Mesodermal cell (in vitro differentiated cells): ENCODE measurements at regions not wholly inside any gene's neighbourhood (a gene's known extent, or its start where the extent isn't known, plus 50 kb on each side); places are given as distances from the start of the nearest gene placed in this dataset.

Source experiments
- H3K27ac ChIP-seq: 2 replicates; pipeline ENCODE4 v1.7.0; 2013; ENCODE audit warnings: mild to moderate bottlenecking, low read depth, low read length, moderate library complexity; ENCODE audit not compliant: severe bottlenecking
- H3K36me3 ChIP-seq: 2 replicates; pipeline ENCODE4 v1.7.1; 2013; ENCODE audit warnings: mild to moderate bottlenecking, low read length, moderate library complexity; ENCODE audit not compliant: control insufficient read depth, insufficient read depth
- H3K4me1 ChIP-seq: one replicate; pipeline ENCODE4 v1.7.1; 2013; ENCODE audit warnings: mild to moderate bottlenecking, low read length; ENCODE audit not compliant: insufficient read depth, control insufficient read depth, poor library complexity, severe bottlenecking
- H3K4me3 ChIP-seq: 2 replicates; pipeline ENCODE4 v1.7.0; 2013; ENCODE audit warnings: low read length, control low read depth, mild to moderate bottlenecking; ENCODE audit not compliant: insufficient read depth, poor library complexity, severe bottlenecking; ENCODE audit errors: extremely low read depth
- H3K9me3 ChIP-seq: 2 replicates; pipeline ENCODE4 v1.7.1; 2013; ENCODE audit warnings: mild to moderate bottlenecking, low read length, moderate library complexity; ENCODE audit not compliant: control insufficient read depth
- WGBS, 2 experiments: methylation state at CpG; one replicate each; pipeline ENCODE4 v1.1.5; 2013; ENCODE audit warnings: missing lambda C conversion rate in 2 of 2; ENCODE audit not compliant: insufficient coverage in 2 of 2; 5-methylcytosine and 5-hydroxymethylcytosine counted together

- WGBS, 2 experiments = 94 to 95% methylated on average over 5 to 6 of the region's 7 CpGs
- Histone ChIP-seq H3K9me3 (no peaks in the 10 kb centered on the region), H3K27ac (no peak overlapping the region), H3K36me3 (no peaks in the 10 kb centered on the region), H3K4me1 (no peaks in the 10 kb centered on the region), H3K4me3 (no peak overlapping the region)
Observed at GRCh38 chr5:14057289-14057688, 85.9 kb upstream of the TRIO start.

- Histone ChIP-seq H3K36me3 (no peaks in the 10 kb centered on the region), H3K4me1 (no peaks in the 10 kb centered on the region), H3K4me3 (no peak overlapping the region), H3K27ac (no peak overlapping the region), H3K9me3 (no peaks in the 10 kb centered on the region)
- WGBS, 2 experiments = 80 to 88% methylated on average over 1 to 3 of the region's 4 CpGs
Observed at GRCh38 chr5:14056039-14056438, 87.1 kb upstream of the TRIO start.

- 91 to 94% methylated on average over 5 to 7 of the region's 9 CpGs for WGBS, 2 experiments
- Histone ChIP-seq H3K4me3 (no peak overlapping the region), H3K27ac (no peak overlapping the region), H3K4me1 (no peaks in the 10 kb centered on the region), H3K9me3 (no peaks in the 10 kb centered on the region), H3K36me3 (no peaks in the 10 kb centered on the region)
Observed at GRCh38 chr5:14054965-14055963, 87.9 kb upstream of the TRIO start.

GRCh38 chr5:14054111-14054854 is 88.9 kb upstream of the TRIO start:
- no peak overlapping the region for H3K27ac ChIP-seq
- no peak overlapping the region for H3K4me3 ChIP-seq
- H3K9me3 ChIP-seq = no peaks in the 10 kb centered on the region
- no peaks in the 10 kb centered on the region for H3K36me3 ChIP-seq
- no peaks in the 10 kb centered on the region for H3K4me1 ChIP-seq
- 67% methylated on average over 1 of the region's 9 CpGs; no CpG with 5 or more reads in 1 of the 2 experiments for WGBS, 2 experiments

- H3K36me3 ChIP-seq = no peaks in the 10 kb centered on the region
- no CpG with 5 or more reads among the region's 4 CpGs for WGBS, 2 experiments
- no peak overlapping the region for H3K27ac ChIP-seq
- no peaks in the 10 kb centered on the region for H3K9me3 ChIP-seq
- no peaks in the 10 kb centered on the region for H3K4me1 ChIP-seq
- no peak overlapping the region for H3K4me3 ChIP-seq
Observed at GRCh38 chr5:14050821-14051220, 92.3 kb upstream of the TRIO start.

GRCh38 chr5:14048434-14048833 is 94.7 kb upstream of the TRIO start:
- H3K4me3 ChIP-seq = no peak overlapping the region
- H3K9me3 ChIP-seq = no peaks in the 10 kb centered on the region
- no peak overlapping the region for H3K27ac ChIP-seq
- no peaks in the 10 kb centered on the region for H3K4me1 ChIP-seq
- no peaks in the 10 kb centered on the region for H3K36me3 ChIP-seq

- no peak overlapping the region for H3K27ac ChIP-seq
- H3K4me3 ChIP-seq = no peak overlapping the region
- 79 to 95% methylated on average over 3 to 6 of the region's 11 CpGs for WGBS, 2 experiments
- H3K4me1 ChIP-seq = peaks cover 21% of the 10 kb centered on the region
- H3K36me3 ChIP-seq = no peaks in the 10 kb centered on the region
- H3K9me3 ChIP-seq = no peaks in the 10 kb centered on the region
Observed at GRCh38 chr5:14041528-14042192, 97.2 kb upstream of the DNAH5 start.

- Histone ChIP-seq H3K27ac (no peak overlapping the region), H3K36me3 (no peaks in the 10 kb centered on the region), H3K4me3 (no peak overlapping the region), H3K9me3 (no peaks in the 10 kb centered on the region), H3K4me1 (peaks cover 28% of the 10 kb centered on the region)
- 84 to 85% methylated on average over 3 to 4 of the region's 5 CpGs for WGBS, 2 experiments
Observed at GRCh38 chr5:14040542-14040941, 96.1 kb upstream of the DNAH5 start.

GRCh38 chr5:14039576-14039975 is 95.1 kb upstream of the DNAH5 start:
- H3K4me3 ChIP-seq = no peak overlapping the region
- H3K9me3 ChIP-seq = no peaks in the 10 kb centered on the region
- peaks cover 38% of the 10 kb centered on the region for H3K4me1 ChIP-seq
- no CpG with 5 or more reads among the region's 1 CpG for WGBS, 2 experiments
- no peak overlapping the region for H3K27ac ChIP-seq
- H3K36me3 ChIP-seq = no peaks in the 10 kb centered on the region

- no peak overlapping the region for H3K27ac ChIP-seq
- WGBS, 2 experiments = 97 to 100% methylated on average over 4 to 6 of the region's 7 CpGs
- no peaks in the 10 kb centered on the region for H3K36me3 ChIP-seq
- no peak overlapping the region for H3K4me3 ChIP-seq
- peaks cover 41% of the 10 kb centered on the region for H3K4me1 ChIP-seq
- no peaks in the 10 kb centered on the region for H3K9me3 ChIP-seq
Observed at GRCh38 chr5:14039063-14039462, 94.6 kb upstream of the DNAH5 start.
